ENCODE measurements at regions not wholly inside any gene's neighbourhood (a gene's known extent, or its start where the extent isn't known, plus 50 kb on each side); places are given as distances from the start of the nearest gene placed in this dataset.
"Not testable (repeated sequence)": the region's sequence is repeated elsewhere in the genome, so short reads cannot be mapped to it uniquely, and the experiment has no call there.

DNA sequence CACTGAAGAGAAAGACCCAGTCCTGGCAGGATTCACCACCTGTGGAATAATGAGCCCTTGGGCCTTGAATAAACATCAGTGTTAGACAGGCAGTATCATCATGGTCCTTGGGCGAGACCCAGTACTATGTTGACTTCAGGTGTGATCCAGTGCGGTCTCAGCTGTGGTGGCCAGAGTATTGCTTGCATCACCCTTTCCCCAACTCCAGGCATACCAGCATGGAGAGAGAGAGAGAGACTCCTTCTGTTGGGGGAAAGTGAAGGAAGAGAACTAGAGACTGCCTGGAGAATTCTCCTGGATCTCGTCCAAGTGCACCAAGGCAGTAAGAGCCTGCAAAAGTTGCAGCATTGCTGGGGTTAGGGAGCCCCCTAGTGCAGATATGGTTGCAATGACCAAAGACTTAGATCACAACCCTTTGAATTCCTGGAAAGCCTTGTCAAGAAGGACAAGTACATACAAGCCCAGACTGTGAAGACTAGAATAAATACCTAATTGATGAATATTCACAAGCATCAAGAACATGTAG lies 61.1 kb upstream of the VAMP7 start:
- DNase-seq = peak; percentile 50

DNA sequence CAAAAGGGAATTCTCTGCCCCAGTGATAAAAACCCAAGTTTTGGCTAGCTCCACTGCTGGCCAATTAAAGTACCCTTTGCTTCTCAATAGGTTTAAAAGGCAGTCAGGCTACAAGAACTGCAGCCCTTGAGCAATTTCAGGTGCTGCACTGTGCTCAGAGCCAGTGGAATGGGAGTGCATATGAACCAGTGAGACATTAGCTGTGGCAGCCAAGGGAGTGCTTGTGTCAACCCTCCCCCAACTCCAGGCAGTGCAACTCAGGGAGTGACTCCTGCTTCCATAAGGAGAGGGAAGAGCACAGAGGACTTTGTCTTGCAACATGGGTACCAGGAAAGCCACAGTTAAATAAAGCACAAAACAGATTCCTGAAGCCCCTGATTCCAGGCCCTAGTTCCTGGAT lies 61.6 kb upstream of the VAMP7 start:
- no peak for DNase-seq

DNA sequence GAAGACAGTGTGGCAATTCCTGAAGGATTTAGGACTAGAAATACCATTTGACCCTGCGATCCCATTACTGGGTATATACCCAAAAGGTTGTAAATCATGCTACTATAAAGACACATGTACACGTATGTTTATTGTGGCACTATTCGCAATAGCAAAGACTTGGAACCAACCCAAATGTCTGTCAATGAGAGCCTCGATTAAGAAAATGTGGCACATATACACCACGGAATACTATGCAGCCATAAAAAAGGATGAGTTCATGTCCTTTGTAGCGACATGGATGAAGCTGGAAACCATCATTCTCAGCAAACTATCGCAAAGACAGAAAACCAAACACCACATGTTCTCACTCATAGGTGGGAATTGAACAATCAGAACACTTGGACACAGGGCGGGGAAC lies 66.8 kb upstream of the VAMP7 start:
- DNase-seq = not testable (repeated sequence)

DNA sequence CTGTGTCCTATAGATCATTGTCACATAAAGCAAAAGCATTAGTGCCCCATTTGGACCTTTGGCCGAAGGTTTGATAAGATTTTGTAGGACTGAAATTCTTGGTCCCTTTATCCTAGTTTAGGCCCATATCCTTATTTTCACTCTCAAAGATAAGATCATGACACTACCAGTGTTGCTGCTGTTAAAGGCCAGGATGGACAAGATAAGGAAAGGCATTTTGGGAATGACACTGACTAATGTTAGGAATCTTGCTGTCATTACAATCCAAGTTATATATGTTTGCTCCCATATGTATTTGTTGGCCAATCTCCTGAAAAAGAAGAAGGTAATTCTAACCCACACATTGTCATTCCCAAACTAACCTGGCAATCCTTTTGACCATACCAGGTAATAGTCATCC lies 101.3 kb upstream of the VAMP7 start:
- DNase-seq = no peak

DNA sequence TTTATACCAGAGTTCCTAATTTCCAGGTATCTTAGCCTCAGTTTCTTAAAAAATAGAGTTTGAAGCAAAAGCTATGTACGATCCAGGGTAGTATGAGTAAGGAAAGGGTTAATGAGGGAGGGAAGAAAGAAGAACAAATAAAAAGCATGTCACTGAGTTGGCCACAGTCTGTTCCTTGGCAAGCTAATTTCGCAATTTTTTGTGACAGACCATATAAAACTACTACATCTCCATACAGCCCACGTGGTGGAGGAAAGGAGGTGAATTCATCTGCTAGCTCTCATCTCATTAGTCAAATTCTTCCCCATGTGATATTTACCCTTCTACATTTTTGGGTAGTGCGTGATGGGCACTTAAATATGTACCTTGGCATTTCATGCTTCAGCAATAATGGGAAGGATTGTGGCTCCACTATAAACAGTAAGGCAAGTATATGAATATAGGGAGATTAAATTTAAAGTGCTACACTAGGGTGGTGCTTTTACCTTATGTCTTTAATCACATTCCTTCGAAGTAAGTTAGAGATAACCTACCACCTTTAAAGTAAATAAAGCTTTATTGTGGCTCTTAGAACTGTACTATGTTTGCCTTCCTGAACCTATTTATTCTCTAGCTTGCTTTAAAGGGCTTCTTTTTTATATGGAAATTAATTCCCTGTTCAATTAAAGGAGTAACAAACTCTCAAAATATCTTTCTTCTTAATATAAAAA lies 102.1 kb upstream of the VAMP7 start:
- no peak for DNase-seq

DNA sequence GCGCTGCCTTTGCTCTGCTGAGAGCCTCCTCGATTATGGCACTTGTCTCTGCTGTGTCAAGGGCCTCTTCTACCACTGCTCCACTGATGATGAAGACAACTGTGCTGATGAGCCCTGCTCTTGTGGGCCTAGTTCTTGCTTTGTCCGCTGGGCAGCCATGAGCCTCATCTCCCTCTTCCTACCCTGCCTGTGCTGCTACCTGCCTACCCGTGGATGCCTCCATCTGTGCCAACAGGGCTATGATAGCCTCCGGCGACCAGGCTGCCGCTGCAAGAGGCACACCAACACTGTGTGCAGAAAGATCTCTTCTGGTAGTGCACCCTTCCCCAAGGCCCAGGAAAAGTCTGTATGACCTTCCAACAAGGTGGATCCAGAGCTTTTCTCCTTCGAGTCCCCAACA lies 106.8 kb upstream of the VAMP7 start:
- DNase-seq = no peak

DNA sequence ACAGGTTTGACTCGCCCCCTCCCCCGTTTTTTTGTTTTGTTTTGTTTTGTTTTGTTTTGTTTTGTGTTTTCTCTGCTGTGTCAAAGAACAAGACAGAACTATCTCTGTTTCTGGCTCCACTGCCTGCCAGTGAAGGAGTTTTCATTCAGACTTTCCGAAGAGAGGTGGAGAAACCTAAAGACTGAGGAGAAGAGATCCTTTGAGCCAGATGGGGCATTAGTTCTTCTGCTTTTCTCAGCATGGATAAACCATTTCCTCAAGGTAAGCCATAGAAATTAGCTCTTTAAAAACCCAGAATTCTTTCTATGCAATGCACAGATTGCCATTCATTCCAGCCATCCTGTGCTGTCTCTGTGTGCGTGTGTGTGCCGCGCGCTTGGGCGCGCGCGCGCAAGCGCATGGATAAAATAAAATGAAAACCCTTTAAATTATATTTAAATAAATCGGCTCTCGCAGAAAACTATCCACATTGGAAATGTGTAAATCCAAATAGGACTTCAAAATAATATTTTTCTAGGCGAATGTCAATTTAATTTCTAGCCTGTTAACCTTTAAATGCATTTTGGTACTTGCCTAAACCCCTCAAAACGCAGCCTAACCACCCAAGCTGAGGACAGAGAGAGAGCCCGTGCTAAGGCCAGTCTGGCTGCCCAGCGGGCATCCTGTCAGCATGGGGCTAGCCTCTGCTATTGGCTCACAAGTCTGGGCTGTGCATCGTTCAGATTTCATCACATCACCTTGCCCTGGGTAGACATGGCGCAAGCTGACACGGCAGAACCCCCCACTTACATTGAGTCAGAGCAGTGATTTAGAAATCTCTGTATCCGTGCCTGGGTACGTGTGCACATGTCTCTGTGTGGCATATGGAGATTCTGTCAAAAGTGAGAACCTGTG lies 113.0 kb upstream of the VAMP7 start:
- no peak for DNase-seq

DNA sequence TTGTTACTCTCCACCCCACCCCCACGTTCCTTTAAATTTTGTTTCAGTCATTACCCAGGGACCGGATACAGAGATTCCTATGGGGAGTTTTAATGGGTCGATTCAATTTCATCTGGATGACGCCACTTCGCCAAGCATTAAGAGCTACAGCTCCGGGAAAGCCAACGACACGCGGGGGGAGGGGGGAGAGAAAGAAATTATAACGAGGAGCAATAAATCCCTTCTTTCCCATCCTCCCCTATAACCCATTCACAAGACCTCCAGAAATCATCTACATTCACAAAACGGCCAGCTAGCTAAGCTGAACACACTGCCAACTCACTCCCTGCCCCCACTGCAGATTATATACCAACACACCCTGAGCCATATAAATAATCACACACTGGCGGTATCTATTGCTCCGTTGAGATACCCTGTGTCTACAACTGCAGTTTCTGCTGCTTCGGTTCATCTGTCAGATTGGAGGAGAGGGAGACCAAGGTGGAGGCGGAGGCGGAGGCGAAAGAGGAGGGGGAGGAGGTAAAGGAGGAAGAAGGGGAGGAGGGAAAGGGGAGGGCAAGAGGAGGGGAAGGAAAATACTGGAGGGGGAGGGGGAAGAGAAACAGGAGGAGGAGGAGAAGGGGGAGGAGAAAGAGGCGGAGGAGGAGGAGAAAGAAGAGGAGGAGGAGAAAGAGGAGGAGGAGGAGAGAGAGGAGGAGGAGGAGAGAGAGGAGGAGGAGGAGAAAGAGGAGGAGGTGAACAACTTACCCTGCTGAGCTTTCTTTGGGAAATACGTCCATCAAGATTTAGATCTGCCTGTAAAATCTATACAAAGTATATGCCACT lies 113.9 kb upstream of the VAMP7 start:
- peak; percentile 27 for DNase-seq

DNA sequence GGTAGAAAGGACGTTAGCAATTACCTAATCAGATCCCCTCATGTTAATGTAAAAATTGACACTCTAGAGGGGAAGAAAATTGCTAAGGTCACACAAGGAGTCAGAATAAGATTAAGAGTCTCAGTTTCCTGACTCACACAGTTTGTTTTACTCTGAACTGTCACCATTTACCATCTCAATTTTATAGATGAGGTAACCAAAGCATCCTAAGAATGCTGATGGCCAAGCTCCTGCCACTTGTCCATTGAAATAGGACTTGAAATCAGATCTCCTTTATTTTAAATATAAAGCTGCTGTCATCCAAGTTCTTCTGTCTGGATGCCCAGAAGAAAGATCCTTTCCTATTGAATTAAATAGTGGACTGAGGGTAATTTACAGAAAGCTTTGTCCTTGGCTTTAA lies 114.8 kb upstream of the VAMP7 start:
- no peak for DNase-seq

DNA sequence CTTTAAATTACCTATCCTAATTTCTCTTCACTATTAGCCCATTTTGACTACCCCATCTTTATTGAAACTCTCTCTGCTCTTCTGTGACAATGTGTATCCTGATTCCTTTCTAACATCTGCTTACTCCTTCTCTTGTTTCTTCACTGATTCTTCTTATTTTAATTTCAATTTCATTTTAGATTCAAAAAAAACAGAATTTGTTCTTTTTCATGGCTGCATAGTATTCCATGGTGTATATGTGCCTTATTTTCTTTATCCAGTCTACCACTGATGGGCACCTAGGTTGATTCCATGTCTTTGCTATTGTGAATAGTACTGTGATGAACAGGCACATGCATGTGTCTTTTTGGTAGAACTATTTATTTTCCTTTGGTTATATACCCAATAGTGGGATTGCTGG lies 120.0 kb upstream of the VAMP7 start:
- DNase-seq = no peak

DNA sequence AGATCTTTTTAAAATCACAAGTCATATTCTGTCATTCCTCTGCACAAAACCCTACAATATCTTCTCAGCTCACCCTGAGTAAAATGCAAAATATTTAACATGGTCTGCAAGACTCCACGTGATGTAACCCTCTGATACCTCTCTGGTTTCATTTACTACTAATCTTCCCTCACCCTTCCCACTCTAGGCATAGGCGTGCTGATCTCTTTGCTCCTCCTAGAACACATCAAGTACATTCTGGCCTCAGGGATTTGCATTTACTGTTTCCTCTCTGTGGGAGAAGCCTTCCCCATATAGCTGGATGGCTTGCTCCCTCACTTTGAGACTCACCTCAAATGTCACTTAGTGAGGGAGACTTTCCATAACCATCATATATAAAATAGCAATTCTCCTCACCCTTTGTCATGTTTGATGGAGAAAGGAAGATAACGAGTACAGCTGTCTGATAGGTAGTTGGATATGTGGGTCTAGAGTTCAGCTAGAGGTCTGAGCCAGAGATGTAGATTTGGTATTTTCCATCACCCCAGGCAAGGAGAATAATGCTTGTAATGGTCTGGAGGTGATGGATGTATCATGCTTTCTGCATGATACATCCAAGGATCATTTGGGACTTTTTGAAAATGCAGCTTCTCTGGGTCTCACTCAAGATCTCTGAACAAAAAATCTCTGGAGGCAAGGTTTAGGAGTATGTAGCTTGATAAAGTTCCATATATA lies 123.9 kb upstream of the VAMP7 start:
- no peak for DNase-seq

DNA sequence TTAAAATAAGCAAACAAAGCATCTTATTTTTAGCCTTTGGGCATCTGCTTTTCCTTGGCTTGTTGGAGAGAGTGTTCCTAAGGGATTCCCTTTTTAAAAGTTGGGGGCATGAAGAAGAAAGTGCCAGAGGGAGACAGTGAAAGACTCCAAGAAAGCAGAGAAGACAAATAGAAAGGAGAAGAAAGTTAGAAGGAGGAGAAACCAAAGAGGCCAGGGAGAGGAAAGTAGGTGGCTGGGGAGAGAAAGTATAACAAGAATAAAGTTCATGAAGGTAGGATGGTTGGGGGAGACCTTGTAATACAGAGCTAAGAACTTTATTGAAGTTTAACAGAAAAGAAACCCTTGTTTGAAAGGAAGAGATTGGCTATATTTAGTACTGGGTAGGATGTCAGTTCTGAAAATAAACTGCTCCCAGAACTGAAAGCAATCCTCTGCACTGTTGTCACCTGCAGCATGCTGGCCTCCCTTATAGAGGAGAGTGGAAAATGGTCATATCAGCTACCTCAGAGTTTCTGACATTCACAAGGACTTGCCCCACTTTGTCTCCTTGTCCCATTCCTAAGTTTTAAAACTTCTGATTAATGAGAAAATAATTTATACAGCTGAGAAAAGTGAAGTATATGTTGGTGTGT lies 125.3 kb upstream of the VAMP7 start:
- no peak for DNase-seq

DNA sequence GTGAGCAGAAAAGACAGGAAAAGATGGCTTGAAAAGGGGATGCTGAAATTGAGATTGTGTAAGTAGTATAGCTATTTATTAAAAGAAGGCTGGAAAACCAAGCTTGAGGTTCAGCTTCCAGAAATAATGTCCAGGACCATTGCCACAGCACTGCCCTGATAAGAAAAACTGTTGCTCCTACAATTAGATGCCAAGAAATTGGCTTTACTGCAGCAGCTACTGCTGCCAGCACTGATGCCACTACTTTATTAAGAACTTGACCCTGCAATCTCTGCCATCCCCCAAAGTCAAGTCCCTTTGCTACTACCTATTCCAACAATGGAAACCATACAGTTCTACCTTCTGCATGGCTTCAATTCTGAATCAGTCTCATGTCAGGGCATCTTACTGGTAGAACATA lies 130.0 kb upstream of the VAMP7 start:
- no peak for DNase-seq

DNA sequence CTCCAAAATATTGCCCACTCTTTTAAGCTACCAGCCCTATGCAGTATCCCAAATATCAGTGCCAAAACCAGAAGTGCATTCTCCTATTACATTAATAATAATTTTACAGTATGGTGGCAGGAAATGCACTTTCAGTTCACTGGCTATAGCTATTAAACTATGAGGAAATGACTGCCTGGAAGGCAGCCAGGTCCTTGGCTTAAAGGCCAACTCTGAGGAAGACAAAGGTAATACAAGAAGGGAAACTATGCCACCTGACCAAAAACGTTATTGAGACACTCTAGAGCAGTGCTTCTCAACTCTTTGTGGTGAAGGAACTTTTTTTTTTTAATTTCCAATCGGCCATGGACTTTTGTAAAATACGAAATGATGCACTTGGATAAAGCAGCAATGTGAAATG lies 133.6 kb upstream of the VAMP7 start:
- no peak for DNase-seq

DNA sequence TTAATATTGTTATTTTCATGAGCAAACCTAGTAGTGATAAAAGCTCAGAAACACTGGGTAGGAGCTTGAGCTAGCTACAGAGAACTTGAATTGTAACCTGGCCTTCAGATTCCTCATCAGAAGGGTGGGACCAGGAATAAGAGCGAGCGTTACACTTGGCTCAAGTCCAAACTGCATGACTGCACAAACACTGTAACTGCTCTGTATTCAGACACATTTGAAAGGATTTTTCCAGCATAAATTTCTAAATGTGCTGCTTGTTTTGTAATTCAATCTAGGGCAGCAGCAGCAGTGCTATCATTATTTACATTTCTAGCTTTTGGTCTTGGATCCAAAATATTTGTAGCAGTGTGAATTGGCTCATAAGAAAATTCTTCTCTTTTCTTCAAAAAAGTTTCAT lies 133.0 kb upstream of the TMLHE start:
- no peak for DNase-seq

DNA sequence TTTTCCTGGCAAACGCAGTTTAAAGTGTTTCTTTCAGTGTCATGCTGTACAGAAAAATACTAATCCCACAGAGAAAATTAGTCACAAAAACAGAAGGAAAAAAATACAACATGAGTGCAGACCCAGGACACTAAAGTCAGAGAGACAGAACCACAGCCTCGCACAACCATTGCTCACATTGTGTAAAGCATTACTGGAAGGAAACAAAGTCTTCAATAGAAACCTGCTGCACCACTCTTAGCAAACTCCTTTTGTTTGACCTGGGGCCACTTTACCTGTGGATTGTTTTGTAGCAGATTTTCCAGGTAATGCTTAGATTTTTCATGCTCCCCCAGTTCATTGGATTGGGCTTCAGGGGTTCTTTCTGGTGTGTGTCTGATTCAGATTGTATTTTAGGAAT lies 131.8 kb upstream of the TMLHE start:
- no peak for DNase-seq

DNA sequence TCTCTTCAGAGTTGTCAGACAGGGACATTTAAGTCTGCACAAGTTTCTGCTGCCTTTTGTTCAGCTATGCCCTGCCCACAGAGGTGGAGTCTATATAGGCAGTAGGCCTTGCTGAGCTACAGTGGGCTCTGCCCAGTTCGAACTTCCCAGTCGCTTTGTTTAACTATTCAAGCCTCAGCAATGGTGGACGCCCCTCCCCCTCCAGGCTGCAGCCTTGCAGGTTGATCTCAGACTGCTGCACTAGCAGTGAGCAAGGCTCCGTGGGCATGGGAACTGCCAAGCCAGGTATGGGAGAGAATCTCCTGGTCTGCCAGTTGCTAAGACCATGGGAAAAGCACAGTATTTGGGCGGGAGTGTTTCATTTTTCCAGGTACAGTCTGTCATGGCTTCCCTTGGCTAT lies 115.6 kb upstream of the TMLHE start:
- DNase-seq = not testable (repeated sequence)

DNA sequence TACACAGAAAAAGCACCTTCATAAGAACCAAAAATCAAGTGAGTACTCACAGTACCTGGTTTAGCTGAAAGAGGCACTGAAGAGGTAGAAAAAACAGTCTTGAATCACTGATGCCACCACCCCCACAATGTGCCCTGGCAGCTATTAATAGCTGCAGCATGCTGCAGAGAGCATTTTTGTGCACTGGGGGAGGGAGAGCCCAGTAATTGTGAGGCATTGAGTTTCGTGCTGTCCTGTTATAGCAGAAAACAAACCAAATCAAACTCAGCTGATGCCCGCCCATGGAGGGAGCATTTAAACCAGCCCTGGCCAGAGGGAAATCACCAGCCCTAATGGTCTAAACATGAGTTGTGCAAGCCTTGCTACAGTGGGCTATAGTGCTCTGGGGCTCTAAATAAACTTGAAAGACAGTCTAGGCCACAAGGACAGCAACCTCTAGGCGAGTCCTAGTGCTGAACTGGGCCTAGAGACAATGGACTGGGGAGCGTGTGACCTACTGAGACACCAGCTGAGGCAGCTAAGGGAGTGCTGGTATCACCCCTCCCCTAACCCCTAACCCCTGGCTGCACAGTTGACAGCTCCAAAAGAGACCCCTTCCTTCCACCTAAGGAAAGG lies 106.3 kb upstream of the TMLHE start:
- DNase-seq = no peak

DNA sequence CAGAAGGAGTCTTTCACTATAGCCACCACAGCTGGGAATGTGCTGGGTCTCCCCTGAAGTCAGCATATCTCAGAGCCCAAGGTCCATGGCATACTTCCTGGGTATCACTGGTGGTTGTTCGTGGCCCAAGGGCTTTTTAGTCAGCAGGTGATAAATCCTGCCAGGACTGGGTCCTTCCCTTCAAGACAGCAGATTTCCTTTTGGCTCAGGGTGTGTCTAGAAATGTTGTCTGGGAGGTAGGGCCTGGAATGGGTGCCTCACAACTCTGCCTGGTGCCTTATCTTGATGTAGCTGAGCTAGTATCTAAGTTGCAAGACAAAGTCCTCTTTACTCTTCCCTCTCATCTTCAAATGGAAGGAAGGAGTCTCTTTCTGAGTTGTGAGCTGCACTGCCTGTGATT lies 102.4 kb upstream of the TMLHE start:
- DNase-seq = no peak

DNA sequence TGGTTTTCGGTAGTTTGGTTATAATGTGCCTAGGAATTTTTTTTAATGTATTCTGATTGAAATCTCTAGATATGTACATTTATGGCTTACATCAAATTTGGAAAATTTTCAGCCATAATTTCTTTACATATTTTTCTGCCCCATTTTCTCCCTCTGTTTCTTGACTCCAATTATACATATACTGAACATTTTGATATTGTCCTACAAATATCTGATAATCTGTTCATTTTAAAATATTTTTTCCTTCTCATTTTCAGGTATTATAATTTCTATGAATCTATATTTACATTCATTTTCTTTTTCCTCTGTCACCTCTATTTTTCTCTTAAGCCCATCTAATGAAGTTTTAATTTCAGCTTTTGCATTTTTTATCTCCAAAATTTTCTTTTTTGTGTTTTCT lies 82.7 kb upstream of the TMLHE start:
- no peak for DNase-seq

DNA sequence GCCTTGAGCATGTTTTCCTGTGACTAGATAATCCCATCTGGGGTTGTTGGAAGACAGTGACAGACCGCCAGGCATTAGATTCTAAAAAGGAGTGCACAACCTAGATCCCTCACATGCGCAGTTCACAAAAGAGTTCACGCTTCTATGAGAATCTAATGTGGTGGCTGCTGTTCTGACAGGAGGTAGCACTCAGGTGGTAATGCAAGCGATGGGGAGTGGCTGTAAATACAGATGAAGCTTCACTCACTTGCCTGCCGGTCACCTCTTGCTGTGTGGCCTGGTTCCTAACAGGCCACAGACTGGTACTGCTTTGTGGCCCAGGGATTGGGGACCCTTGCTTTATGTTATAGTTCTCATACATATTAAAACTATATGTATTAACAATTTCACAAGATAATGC lies 81.9 kb upstream of the TMLHE start:
- DNase-seq = no peak

DNA sequence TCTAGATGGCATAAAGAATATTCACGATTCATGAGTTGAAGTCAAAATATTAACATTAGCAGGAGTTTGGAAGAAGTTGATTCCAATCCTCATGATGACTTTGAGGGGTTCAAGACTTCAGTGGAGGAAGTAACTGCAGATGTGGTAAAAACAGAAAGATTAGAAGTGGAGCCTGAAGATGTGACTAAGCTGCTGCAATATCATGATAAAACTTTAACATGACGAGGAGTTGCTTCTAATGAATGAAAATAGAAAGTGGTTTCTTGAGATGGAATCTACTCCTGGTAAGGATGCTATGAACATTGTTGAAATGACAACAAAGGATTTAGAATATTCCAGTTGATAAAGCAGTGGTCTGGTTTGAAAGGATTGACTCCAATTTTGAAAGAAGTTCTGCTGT lies 70.1 kb upstream of the TMLHE start:
- DNase-seq = no peak

Measured in NCI-H2227 treated with DMSO at 0.1 percent for 48 hours (cell line).